CD4-positive, alpha-beta T cell (primary cell): ENCODE measurements at regions not wholly inside any gene's neighbourhood (a gene's known extent, or its start where the extent isn't known, plus 50 kb on each side); places are given as distances from the start of the nearest gene placed in this dataset.
"Not testable (repeated sequence)": the region's sequence is repeated elsewhere in the genome, so short reads cannot be mapped to it uniquely, and the experiment has no call there.

Experiments used
- ATAC-seq: fragments of 200-7000 bp; cut with Tn5 transposase; one replicate; pipeline ENCODE4 v1.10.0; 2022; ENCODE audit warnings: mild to moderate bottlenecking; ENCODE audit not compliant: poor library complexity
- CTCF ChIA-PET: fragments of 350-600 bp; sonication (Branson Sonifier 250); formaldehyde crosslinking; loops from one replicate; lab custom pipeline; 2021; ENCODE audit warnings: antibody characterized with exemption, inconsistent platforms; lab: Charles Lee
- POLR2A ChIA-PET: fragments of 350-600 bp; sonication (Branson Sonifier 250); formaldehyde crosslinking; loops from one replicate; lab custom pipeline; 2021; ENCODE audit warnings: antibody characterized with exemption, inconsistent platforms; lab: Charles Lee
- DNase-seq, 14 experiments: peaks; one replicate each; pipeline ENCODE4 v3.0.0-alpha.2; 2013 to 2020; ENCODE audit warnings: mixed read lengths in 2 of 14
- H3K27ac ChIP-seq, 2 donors: one replicate each; pipeline versions ENCODE4 v1.5.1 to v1.7.0; 2013; ENCODE audit warnings: low read length in 2 of 2, low read depth in 1 of 2, mild to moderate bottlenecking in 1 of 2
- H3K27me3 ChIP-seq, 2 experiments: 1 replicate in 1 of 2; 2 replicates in 1 of 2; pipeline versions ENCODE4 v1.6.1 to v1.7.0; 2013; ENCODE audit warnings: low read length in 2 of 2, control low read depth in 1 of 2, mild to moderate bottlenecking in 1 of 2, moderate library complexity in 1 of 2; ENCODE audit not compliant: insufficient read depth in 2 of 2, control insufficient read depth in 1 of 2
- H3K36me3 ChIP-seq: one replicate; pipeline ENCODE4 v1.6.1; 2013; ENCODE audit warnings: low read length, control low read depth; ENCODE audit not compliant: insufficient read depth
- H3K4me1 ChIP-seq: one replicate; pipeline ENCODE4 v1.6.1; 2013; ENCODE audit warnings: low read length, control low read depth; ENCODE audit not compliant: insufficient read depth
- H3K4me3 ChIP-seq: one replicate; pipeline ENCODE4 v1.5.1; 2013; ENCODE audit warnings: mild to moderate bottlenecking, low read length, moderate library complexity
- H3K9me3 ChIP-seq, 2 experiments: 1 replicate in 1 of 2; 2 replicates in 1 of 2; pipeline versions ENCODE4 v1.6.1 to v1.7.0; 2013; ENCODE audit warnings: low read length in 2 of 2, mild to moderate bottlenecking in 2 of 2, control low read depth in 1 of 2, moderate library complexity in 1 of 2; ENCODE audit not compliant: control insufficient read depth in 1 of 2, insufficient read depth in 1 of 2
- H3K27ac Mint-ChIP-seq: one replicate; pipeline ENCODE4 v1.8.0; 2020; ENCODE audit warnings: mixed read lengths
- H3K27me3 Mint-ChIP-seq: one replicate; pipeline ENCODE4 v1.8.0; 2021; ENCODE audit warnings: mixed read lengths
- H3K36me3 Mint-ChIP-seq: one replicate; pipeline ENCODE4 v1.8.0; 2021; ENCODE audit warnings: low read depth, mixed read lengths
- H3K4me1 Mint-ChIP-seq: one replicate; pipeline ENCODE4 v1.8.0; 2021; ENCODE audit warnings: low read depth, mixed read lengths
- H3K4me3 Mint-ChIP-seq: one replicate; pipeline ENCODE4 v1.8.0; 2020; ENCODE audit warnings: mild to moderate bottlenecking, mixed read lengths
- H3K9me3 Mint-ChIP-seq: one replicate; pipeline ENCODE4 v1.8.0; 2020; ENCODE audit warnings: mixed read lengths
- intact Hi-C, 2 experiments: fragments of 100-400 bp; cut with DNase I in 1 of 2; cut with micrococcal nuclease in 1 of 2; formaldehyde crosslinking; loops; one replicate each; pipeline versions ENCODE4 v1.15.1 to v1.9.0; 2023 to 2025; cut with DNase I, micrococcal nuclease
- TF ChIP-seq, protein P1 (sequence below): fragments of 200-600 bp; IDR thresholded peaks from one replicate; pipeline ENCODE4 v1.8.0; 2022; ENCODE audit warnings: antibody characterized with exemption, mild to moderate bottlenecking

DNA sequence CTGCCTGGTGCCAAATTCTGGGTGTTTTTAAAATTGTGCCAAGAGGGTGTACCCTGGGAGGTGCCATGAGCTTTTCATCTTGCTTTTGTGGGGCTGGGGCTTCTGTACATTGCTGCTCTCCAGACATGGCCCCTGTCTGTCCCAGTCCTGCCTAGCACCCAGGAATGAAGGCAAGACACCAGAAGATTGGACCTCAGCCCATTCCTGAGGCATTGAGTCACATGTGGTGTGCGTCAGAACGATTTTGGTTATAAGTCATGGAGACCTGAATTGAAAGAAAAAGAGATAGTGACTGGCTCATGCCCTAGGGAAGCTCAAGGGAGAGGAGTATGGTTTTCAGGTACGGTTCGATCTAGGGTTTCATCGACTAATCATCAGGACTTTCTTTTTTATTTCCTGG lies 493.2 kb downstream of the TYW1 start:
- Mint-ChIP-seq H3K9me3 (peaks cover 10% of the 10 kb centered on the region), H3K27me3 (peaks cover 2% of the 10 kb centered on the region), H3K36me3 (no peaks in the 10 kb centered on the region), H3K4me3 (no peak overlapping the region), H3K27ac (no peak overlapping the region), H3K4me1 (no peaks in the 10 kb centered on the region)
- TF ChIP-seq, protein P1, sequence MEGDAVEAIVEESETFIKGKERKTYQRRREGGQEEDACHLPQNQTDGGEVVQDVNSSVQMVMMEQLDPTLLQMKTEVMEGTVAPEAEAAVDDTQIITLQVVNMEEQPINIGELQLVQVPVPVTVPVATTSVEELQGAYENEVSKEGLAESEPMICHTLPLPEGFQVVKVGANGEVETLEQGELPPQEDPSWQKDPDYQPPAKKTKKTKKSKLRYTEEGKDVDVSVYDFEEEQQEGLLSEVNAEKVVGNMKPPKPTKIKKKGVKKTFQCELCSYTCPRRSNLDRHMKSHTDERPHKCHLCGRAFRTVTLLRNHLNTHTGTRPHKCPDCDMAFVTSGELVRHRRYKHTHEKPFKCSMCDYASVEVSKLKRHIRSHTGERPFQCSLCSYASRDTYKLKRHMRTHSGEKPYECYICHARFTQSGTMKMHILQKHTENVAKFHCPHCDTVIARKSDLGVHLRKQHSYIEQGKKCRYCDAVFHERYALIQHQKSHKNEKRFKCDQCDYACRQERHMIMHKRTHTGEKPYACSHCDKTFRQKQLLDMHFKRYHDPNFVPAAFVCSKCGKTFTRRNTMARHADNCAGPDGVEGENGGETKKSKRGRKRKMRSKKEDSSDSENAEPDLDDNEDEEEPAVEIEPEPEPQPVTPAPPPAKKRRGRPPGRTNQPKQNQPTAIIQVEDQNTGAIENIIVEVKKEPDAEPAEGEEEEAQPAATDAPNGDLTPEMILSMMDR = no peak
- ChIA-PET POLR2A (no interaction called here), CTCF (no interaction called here)
- Histone ChIP-seq H3K27me3 (no peaks in the 10 kb centered on the region), H3K9me3 (peaks cover 0 to 11% of the 10 kb centered on the region in 2 experiments), H3K4me1 (no peaks in the 10 kb centered on the region), H3K36me3 (no peaks in the 10 kb centered on the region), H3K27ac (no peak overlapping the region), H3K4me3 (no peak overlapping the region)
- intact Hi-C loops = no loop called here
- DNase-seq = no peak
- no peak for ATAC-seq

DNA sequence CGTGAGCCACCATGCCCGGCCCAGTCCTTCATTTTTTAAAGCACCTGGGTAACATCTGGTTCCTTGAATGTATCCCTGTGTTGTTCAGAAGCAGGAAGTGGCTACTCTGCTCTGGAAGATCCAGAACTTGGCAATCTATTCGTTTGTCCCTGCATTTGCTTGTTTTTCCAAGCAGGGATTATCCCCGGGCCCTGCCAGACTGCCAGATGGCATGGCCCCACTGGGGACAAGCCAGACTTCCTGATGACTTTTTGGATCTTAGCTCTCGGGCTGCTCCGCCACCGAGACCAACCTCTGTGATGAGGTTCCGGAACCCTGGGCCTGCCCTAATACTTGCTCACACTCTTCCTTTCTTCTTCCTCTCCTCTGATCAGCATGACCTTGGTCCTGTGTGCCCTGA lies 496.7 kb downstream of the TYW1 start:
- ATAC-seq (no peak), DNase-seq (no peak)
- Histone ChIP-seq H3K9me3 (peaks cover 0 to 11% of the 10 kb centered on the region in 2 experiments), H3K4me3 (no peak overlapping the region), H3K27ac (no peak overlapping the region), H3K4me1 (no peaks in the 10 kb centered on the region), H3K36me3 (no peaks in the 10 kb centered on the region), H3K27me3 (no peaks in the 10 kb centered on the region)
- TF ChIP-seq, protein P1 = no peak
- no peak overlapping the region for H3K27ac Mint-ChIP-seq
- H3K27me3 Mint-ChIP-seq = no peaks in the 10 kb centered on the region
- ChIA-PET CTCF (no interaction called here), POLR2A (no interaction called here)
- no peaks in the 10 kb centered on the region for H3K36me3 Mint-ChIP-seq
- H3K4me3 Mint-ChIP-seq = no peak overlapping the region
- peaks cover 12% of the 10 kb centered on the region for H3K9me3 Mint-ChIP-seq
- intact Hi-C loops = no loop called here
- H3K4me1 Mint-ChIP-seq = no peaks in the 10 kb centered on the region

DNA sequence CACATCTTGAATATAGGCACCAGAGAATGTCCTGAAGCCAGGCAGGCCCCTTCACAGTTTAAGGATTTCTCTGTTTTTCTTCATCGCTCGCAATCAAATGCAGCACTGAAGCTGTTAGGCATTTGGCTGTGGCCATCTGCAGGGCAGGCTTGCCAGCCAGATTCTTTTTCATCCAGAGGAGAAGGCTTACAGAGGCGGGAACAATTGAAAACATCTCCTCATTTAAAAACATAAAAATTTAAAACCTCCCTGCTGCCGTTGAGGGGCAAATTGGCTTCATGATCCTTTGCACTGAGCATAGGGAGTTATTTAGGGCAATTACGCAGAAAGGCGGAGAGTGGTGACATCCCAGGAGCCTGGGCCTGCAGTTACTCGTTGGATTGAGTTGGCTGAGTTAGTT lies 500.0 kb downstream of the TYW1 start:
- Mint-ChIP-seq H3K4me1 (no peaks in the 10 kb centered on the region), H3K36me3 (no peaks in the 10 kb centered on the region), H3K27ac (no peak overlapping the region), H3K4me3 (no peak overlapping the region), H3K9me3 (peaks cover 10% of the 10 kb centered on the region), H3K27me3 (no peaks in the 10 kb centered on the region)
- H3K27ac ChIP-seq = no peak overlapping the region
- ATAC-seq (no peak), DNase-seq (no peak)
- H3K36me3 ChIP-seq = no peaks in the 10 kb centered on the region
- no peaks in the 10 kb centered on the region for H3K27me3 ChIP-seq
- H3K4me3 ChIP-seq = no peak overlapping the region
- TF ChIP-seq, protein P1 = no peak
- intact Hi-C loops = no loop called here
- CTCF ChIA-PET = no interaction called here
- POLR2A ChIA-PET = no interaction called here
- H3K4me1 ChIP-seq = no peaks in the 10 kb centered on the region
- peaks cover 0 to 11% of the 10 kb centered on the region in 2 experiments for H3K9me3 ChIP-seq

DNA sequence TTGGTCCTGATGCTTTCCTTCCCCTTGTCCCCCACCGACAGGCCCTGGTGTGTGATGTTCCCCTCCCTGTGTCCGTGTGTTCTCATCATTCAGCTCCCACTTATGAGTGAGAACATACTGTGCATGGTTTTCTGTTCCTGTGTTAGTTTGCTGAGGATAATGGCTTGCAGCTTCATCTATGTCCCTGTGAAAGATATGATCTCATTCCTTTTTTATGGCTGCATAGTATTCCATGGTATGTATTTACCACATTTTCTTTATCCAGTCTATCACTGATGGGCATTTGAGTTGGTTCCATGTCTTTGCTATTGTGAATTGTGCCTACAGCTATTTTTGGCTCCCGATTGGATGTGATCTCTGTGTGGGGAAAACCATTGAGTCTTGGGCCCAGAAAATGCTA lies 501.3 kb downstream of the TYW1 start:
- H3K4me1 Mint-ChIP-seq, CTCF ChIA-PET, DNase-seq, H3K9me3 ChIP-seq, H3K4me1 ChIP-seq, POLR2A ChIA-PET, ATAC-seq, H3K36me3 ChIP-seq, H3K9me3 Mint-ChIP-seq, H3K27ac Mint-ChIP-seq, H3K36me3 Mint-ChIP-seq, H3K27ac ChIP-seq, H3K27me3 Mint-ChIP-seq, H3K4me3 ChIP-seq, intact Hi-C loops, H3K27me3 ChIP-seq, H3K4me3 Mint-ChIP-seq: not testable (repeated sequence)
